G401.6 (cell line): ENCODE measurements at regions not wholly inside any gene's neighbourhood (a gene's known extent, or its start where the extent isn't known, plus 50 kb on each side); places are given as distances from the start of the nearest gene placed in this dataset.
"Not testable (repeated sequence)": the region's sequence is repeated elsewhere in the genome, so short reads cannot be mapped to it uniquely, and the experiment has no call there.

Source experiments
- FAIRE-seq: peaks from 2 replicates; lab custom pipeline; 2012; peaks lifted over from hg19 to GRCh38; lab: Jason Lieb, UNC

DNA sequence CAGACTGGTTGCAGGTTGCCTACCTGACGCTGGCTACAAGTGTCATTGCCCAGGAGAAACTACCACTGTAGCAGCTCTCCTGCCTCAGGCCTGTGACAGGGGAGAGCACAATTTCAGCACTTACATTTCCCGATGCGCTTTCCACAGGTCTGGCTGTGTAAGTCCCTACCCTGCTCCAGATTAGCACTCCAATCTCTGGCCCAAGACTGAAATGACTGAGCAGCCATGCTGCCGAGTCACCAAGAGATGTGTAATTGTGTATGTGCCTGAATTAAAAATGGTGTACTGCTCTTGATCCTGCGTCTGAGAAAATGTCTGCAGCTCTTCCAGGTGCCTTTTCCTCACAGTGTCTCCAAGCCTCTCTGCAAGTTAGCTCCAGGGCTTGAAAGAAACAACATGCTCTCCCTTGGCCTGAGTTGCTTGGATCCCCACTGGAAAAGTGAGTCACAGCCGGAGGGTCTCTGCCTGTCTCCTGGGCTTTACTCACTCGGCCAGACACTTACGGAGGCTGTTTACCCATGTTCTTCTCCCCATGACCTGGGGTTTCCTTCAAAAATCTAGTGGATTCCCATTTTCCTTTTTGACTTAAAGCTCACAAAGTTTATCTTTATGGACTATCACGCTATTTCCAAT, 1001.7 kb upstream of the KCND2 start:
- FAIRE-seq = no peak

DNA sequence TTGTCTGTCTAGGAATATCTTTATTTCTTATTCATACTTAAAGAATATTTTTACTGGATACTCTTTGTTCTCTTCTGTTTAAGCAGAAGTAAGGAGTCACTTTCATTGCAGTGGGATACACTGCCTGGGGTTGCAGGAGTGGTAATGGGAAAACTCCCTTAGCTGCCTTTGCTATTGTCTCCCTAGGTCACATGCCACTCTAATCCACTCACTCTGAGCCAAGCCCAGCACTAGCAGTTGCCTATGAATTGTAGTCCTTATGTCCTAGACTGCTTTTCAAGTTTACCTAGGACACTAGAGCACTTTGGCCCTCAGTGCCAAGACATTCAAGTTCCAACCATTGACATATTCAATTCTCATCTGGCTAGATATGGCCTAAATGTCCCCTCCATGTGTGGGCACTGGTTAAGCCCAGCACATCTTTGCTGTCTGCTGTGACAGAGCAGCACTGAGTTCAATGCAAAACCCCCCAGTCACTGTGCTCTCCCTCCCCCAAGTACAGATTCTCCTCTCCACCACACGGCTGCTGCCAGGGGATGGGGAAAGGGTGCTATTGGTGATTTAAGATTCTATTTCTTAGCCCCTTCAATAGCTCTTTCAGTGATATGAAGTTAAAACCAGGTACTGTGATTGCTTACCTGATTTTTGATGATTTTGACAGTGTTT, 991.7 kb upstream of the KCND2 start:
- no peak for FAIRE-seq

DNA sequence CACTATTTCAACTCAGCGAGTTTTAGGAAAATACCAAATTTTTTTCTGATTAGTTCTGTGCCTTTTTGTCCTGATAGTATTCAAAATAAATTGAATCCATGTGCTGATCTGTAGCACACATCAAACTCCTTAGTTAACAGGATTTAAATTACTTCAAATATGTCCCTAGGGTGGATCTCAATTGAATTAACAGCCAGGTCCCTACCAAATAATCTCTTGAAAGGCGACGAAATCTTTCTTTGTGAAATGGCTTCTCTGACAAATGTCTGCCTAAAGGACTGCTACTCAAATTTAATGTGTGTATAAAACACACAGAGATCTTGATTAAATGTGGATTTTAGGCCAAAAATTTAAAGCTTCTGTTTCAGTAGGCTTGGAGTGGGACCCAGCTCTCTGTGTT, 989.6 kb upstream of the KCND2 start:
- FAIRE-seq = no peak

DNA sequence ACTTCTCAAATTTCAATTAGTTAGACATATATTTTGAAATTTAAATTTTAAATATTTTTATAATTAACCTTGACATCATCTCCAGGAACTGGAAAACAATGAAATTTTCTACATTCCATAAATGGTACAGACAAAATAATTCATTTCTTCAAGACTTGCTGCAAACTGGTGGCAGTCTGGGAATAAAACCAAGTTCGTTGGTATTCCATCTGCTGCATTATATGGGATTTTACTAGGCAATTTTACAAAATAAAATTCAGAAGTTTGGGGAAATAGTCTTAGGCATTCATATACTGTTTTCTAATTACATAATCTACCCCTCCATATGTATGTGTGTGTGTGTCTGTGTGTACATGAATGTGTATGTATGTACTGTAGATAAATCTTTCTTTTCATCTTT, 984.6 kb upstream of the KCND2 start:
- no peak for FAIRE-seq

DNA sequence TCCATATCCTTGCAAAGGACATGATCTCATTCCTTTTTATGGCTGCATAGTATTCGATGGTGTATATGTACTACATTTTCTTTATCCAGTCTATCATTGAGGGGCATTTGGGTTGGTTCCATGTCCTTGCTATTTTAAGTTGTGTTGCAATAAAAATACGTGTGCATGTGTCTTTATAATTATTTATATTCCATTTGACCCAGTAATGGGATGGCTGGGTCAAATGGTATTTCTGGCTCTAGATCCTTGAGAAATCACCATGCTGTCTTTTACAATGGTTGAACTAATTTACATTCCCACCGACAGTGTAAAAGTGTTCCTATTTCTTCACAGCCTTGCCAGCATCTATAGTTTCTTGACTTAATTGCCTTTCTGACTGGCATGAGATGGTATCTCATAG, 972.6 kb upstream of the KCND2 start:
- not testable (repeated sequence) for FAIRE-seq

DNA sequence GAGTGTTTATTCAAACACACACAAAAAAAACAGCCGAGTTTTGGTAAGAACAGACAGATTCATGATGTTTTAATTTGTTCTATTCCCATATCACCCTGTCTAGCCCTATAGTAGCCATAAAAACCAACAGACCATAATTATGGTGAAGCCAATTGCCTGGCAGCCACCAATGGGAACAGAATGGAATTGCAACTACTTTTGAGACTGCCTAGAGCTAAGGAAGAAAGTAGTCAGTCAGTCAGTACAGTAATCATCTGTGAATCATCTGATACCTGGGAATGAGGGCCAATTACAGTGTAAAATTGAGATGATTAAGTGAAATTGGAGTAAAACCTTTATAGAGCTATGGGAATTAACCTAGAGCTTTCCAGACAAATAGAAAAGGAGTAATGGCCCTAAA, 952.7 kb upstream of the KCND2 start:
- no peak for FAIRE-seq

DNA sequence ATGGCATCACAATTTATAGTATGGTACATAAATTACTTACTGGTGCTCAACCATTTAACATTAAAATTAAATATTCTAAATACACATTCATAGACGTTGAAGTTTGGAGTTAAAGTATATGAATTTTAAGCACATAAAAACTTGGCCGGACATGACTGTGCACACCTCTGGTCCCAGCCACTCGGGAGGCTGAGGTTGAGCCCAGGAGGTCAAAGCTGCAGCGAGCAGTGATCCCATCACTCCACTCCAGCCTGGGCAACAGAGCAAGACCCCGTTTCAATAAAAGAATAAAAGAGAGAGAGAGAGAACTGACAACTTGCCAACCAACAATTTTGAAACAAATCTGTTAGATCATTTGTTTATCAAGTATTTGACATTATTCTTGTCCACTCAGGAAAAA, 943.3 kb upstream of the KCND2 start:
- no peak for FAIRE-seq

DNA sequence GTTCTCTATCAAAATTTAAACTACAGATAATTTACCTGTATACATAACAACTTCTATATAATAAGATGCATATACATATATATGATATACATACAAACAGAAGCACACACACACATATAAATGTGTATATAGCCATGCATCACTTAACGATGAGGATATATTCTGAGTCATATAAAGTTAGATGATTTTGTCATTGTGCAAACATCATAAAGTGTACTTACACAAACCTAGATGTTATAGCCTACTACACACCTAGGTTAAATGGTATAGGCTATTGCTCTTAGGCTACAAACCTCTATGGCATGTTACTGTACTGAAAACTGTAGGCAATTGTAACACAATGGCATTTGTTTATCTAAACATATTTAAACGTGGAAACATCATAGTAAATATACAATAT, 937.6 kb upstream of the KCND2 start:
- FAIRE-seq = no peak

DNA sequence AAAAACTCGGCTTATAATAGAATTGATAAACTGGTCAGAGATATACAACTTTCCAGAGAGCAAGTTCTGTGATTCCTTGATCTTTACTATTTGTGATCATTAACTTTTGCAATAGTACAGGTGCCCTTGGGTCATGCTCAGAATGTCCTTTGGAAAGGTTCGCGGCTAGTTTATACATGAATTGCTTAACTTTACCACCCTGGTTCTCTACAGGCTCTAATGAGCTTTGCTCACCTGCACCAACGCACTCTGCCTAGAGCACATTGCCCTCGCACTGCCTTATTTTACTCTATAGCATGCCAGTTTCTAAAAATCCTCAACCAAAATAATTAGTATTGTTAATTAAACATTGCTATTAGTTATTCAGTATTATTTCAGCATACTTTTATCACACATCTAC, 931.2 kb upstream of the KCND2 start:
- no peak for FAIRE-seq

DNA sequence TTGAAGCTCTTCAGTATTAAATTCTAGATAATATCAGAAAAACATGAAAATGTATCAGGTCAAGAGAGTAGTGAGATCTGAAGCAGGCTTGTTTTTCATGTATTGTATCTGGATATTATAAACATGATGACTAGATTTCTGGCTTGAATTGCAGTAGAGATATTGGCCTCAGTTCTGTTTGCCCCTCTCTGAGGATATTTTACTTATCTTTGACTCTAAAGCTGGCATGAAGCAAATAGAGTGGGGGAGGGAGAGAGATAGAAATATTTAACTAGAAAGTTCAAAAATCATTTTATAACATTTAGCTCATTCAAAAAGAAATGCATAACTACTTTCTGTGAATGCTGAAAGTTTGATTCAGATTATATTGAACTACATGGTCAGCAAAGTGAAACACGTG, 929.7 kb upstream of the KCND2 start:
- no peak for FAIRE-seq

DNA sequence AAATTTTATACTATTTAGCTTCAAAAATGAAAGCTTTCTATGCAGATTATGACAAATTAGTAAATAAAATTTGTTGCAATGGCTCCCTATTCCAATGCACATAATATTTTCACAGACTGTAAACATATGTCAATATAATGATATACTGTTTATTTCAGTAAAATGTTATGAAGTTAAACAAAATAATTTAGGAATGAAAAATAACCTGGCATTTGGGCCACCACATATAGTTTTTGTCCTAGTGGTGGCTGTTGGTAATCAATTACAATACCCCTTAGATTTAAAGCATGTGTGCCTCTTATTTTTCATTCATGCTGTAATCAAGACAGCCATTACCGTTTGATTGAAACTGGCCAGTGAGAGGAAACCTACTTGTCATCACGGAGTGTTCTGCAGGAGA, 928.5 kb upstream of the KCND2 start:
- no peak for FAIRE-seq

DNA sequence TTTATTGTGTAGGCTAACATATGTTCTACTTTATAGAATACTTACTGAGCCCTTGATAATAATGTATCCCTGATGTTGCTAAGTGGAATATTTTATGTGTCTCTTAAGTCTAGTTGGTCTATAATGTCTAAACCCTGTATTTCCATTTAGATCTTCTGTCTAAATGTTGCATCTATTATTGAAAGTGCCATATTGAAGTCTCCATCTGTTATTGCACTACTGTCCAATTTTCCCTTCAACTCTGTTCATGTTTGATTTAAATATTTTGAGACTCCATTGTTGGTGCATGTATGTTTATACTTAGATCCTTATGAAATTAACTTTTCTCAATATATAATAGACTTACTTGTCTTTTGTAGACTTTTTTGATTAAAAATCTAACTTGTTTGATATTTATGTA, 924.5 kb upstream of the KCND2 start:
- no peak for FAIRE-seq

DNA sequence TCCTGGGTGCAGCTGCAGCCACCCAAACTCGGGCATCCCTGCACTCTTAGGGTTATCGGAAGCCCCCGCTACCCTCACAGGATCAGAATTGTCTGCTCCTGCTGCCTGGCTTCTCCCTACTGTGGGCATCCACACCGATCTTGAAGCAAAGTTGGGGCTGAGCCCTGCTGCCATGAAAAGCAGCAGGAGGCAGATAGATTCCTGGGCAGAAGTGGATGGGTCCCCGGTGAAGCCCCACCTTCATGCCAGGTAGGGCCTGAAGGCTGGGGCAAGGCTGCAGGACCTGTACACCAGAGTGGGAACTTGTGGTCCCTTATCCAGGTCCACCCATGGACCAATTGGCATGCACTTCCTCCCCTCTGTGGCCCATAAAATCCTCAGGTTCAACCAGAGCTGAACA, 922.6 kb upstream of the KCND2 start:
- no peak for FAIRE-seq

DNA sequence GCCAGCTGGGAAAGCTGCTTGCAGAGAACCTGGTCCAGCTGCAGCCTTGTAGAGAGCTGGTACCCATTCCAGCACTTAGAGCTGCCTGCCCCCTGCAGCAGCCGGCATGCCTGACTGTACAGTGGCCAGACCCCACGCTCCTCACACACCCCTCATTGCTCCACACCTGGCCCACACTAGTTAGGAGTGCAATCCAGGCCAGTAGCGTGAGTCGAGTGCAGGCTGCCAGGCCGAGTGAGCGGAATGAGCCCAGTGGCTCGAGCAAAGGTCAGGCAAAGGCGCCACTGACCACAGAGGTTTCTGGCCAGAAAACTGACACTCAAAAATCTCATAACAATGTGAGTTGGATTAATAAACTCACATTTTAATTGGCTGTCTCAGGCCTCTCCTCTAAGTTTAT, 921.7 kb upstream of the KCND2 start:
- FAIRE-seq = no peak

DNA sequence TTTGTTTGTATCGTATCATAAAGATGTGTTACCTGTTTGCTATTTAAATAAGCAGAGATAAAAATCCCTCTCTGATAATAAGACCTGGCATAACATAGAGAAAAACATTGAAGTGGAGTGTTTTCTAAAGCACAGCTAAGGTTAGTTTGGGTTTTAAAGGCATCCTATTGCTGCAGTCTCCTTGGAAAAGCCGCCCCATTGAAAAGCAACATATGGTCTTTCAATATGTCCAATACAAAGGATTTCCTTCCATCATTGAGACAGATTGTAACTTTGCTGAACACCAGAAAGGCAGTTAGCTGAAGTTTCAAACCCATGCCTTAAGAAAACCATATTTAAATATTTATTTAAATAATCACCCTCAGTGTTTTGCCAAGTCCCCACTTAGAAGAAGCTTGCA, 898.5 kb upstream of the KCND2 start:
- FAIRE-seq = no peak

DNA sequence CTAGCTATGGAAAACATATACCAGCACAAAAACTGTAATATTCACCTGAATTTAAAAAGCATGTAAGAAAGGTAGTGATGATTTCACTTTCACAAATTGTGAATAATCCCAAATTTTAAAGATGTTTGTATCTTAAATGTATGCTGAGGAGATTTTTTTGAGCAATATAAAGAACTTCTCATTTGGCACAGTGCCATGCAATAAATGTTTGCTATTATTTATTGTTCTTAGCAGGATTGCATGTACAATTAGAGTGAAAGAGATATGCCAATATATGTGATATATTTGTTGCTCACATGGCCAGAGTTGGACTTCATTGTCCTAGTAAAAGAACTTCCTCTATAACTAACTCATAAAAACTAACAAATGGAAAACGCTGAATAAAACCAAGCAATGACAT, 895.1 kb upstream of the KCND2 start:
- FAIRE-seq = no peak

DNA sequence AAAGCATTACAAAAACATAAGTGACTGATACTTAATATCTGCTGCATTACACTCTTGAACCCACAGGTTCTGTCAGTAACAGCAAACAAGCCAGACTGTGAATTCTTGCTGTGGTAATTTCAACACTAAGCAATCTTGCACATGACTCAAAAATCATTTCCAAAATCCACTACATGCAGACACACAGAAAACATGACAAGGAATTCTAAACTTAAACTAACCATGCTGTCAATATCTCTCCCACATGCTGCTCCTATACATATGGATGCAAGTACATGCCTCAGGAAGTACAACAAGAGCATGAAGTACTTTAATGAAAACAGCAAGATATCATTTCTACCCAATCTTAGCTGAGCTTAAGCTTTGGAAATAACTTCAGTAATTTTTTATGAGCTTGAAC, 890.2 kb upstream of the KCND2 start:
- FAIRE-seq = no peak

DNA sequence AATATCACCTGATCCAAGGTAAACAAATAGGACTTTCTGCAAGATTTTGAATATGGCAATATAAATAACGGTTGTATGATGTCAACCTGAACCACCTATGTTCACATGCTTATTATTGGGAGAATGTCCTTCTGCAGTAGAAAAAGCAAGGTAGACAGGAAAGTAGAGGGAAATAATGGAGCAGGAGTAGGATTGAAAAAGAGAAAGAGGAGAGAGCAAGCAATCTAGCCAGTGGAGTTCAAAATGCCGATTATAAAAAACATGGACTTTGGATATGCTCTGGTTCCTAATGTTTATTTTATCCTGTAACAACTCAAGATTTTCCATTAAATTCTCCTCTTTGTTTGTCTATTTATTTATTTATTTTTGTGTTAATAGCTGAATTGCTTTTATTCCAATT, 878.0 kb upstream of the KCND2 start:
- FAIRE-seq = no peak

DNA sequence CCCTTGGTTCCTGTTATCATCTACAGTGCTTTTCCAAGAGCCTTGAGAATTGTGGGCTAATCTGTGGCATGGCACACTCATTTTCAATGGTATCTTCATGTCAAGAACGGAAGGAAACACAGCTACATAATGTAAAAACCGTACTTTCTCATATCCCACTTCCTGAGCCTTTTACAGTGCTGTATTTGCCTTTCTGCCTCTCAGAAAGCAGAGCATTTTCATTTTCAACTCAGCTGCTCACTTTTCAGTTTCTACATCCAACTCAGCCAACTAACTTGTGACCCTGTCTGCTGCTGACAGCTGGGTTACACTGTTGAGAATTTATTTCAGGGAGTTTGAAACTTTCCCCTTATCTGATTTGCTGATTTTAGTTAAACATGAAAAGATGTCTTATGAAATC, 875.8 kb upstream of the KCND2 start:
- no peak for FAIRE-seq

DNA sequence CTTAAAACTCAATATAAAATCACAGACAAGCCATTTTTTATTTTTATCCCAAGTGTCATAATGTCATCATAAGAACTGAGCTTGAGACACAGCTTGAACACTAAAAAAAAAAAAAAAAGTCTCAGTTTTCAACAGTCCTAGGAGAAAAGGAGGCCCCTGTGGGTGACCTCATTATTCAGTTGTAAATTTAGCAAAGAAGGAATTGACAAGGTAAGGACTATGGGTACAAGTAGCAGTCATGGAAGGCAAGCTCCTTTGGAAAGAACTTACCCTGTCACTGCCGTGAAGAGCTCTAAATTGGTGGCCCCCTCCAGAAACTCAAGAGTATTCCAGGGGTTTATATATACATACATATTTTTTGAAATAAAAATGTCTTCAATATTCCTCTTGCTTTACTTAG, 864.4 kb upstream of the KCND2 start:
- no peak for FAIRE-seq

DNA sequence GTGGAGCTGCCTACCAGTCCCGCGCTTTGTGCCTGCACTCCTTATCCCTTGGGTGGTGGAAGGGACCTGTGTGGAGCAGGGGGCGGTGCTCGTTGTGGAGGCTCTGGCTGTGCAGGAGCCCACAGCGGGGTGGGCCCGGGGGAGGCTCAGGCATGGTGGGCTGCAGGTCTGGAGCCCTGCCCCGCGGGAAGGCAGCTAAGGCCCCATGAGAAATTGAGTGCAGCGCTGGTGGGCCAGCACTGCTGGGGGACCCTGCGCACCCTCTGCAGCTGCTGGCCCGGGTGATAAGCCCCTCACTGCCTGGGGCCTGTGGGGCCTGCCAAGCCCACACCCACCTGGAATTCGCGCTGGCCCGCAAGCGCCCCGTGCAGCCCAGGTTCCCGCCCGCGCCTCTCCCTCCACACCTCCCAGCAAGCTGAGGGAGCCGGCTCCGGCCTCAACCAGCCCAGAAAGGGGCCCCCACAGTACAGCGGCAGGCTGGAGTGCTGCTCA, 859.6 kb upstream of the KCND2 start:
- FAIRE-seq = no peak

DNA sequence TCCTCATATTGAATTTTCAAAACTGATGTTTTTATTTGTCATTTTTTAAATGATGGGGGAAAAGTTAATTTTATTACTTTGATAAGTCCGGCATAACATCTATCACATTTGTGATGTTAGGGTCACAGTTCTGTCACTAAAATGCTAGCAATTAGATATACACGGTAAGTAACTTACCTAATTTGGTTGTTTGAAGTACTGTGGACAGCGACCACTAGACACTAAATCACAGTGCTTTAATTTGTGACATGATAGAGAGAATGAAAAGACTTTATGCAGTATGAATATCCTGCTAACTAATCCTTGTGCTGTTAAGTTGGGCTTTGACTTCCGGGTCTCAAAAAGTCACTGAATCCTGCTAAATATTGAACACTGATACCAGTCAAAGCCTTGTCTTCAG, 857.3 kb upstream of the KCND2 start:
- FAIRE-seq = no peak

DNA sequence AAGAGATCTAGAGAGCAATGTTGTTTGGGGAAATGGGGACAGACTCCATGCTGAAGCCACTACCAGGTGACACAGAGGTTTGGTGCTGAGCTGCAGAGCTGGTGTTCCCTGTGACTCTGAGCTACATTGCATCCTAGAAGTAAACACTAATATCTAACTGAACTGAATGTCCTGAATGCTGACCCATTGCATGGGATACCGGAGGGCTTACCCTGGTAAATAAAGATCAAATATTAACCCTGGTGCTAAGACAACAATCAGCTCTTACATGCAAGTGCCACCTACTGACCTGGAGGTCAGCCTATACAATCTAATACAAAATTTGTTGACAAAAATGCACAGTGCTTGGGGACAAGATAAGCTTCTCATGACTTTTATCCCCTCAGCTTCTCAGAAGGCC, 851.3 kb upstream of the KCND2 start:
- no peak for FAIRE-seq

DNA sequence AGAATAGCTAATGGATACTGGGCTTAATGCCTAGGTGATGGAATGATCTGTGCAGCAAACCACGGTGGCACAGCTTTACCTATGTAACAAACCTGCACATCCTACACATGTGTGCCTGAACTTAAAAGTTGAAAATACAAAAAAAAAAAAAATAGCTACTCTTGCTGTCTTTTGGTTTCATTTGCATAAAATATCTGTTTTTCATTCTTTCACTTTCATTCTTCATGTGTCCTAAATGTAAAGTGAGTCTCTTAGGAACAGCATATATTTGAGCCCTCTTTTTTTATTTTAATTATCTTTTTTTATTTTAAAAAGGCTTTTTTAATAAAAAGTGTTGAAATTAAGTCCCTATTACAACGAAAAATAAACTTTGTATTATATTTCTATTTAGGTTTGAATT, 836.1 kb upstream of the KCND2 start:
- no peak for FAIRE-seq

DNA sequence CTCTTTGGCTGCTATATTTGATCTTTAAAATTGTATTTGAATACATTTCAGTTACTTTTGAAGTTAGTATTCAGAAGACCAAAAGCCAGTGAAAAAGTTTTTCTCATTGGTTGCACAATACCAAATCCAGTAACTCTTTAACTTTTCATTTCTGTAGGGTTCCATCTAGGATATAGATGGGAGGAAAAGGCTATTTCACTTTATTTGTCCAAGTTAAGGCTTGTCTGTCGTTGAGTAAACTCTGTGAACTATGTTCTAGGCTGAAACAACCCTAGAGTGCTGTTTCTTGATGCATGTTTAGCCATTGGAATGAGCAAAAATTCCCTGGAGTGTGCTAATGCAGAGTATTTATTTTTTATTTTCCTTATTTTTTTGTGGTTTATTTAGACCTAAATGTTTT, 834.7 kb upstream of the KCND2 start:
- no peak for FAIRE-seq
